B cell (primary cell): ENCODE measurements at regions not wholly inside any gene's neighbourhood (a gene's known extent, or its start where the extent isn't known, plus 50 kb on each side); places are given as distances from the start of the nearest gene placed in this dataset.

Experiments used
- CTCF ChIP-seq: fragments of 200-600 bp; IDR thresholded peaks from one replicate; pipeline ENCODE4 v1.8.0; 2022; ENCODE audit warnings: antibody characterized with exemption, mild to moderate bottlenecking
- EZH2 ChIP-seq: IDR thresholded peaks from 2 replicates; pipeline ENCODE4 v1.6.1; 2012; ENCODE audit warnings: borderline replicate concordance, low read depth, mild to moderate bottlenecking, moderate library complexity, low read length; ENCODE audit not compliant: insufficient read depth, poor library complexity, severe bottlenecking

DNA sequence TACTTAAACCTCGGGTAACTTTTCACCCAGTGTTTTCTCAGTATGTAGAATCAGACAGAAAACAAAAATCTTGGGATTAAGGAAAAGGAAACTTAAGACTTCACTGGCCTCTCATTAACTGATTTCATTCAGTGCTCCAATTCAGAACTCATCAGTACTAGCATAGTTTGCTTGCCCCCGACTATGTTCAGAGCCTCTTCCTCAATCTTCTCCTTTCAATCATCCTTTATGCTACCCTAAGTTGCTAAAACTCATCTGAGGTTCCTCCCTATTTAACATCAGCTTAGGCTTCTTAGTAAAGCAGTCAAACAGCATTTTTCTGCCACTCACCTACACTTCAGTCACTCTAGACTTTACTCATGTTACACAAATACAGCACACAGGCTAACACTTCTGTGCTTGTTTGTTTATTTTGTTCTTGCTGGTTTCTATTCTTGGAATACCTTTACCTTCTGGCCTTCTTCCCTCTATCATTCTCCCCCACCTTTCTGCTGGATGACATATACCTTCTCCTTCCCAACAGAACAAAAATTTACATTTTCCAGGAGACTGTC, 163.0 kb upstream of the TLL1 start:
- TF ChIP-seq CTCF: no peak
- no peak for TF ChIP-seq EZH2
